ENCODE measurements at regions not wholly inside any gene's neighbourhood (a gene's known extent, or its start where the extent isn't known, plus 50 kb on each side); places are given as distances from the start of the nearest gene placed in this dataset.
A peak's percentile ranks its signal among the peaks of the same experiment; 100 is the strongest.

DNA sequence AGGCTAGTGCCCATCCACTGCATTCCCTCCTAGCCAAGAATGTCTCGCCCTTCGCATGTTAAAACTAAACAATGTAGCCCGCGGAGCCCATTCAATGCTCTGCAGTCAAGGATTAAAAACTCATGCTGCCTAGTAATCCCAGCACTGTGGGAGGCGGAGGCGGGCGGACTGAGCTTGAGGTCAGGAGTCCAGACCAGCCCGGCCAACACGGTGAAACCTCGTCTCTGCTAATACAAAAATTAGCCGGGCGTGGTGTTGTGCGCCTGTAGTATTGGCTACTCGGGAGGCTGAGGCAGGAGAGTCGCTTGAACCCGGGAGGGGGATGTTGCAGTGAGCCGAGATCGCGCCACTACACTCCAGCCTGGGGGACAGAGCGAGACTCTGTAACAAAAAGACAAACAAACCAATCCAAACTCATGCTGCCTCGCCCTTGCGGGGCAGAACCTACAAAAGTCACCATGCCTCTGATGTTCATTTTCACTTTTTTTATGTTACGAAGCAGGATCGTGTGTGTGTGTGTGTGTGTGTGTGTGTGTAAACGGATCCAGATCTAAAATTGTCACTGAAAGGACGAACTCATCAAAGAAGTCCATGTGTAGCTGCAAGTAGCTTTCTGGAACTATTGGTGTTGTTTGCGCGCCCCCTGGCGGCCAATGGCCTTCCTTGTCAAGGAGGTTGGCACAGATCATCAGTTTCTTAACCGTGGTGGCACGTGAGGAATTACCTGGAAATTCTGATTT is 54.8 kb upstream of the SPESP1 start (continued):
- no peak for TF ChIP-seq NR2F6 (IDR thresholded peaks at IDR 0.05)
- no peak for TF ChIP-seq NR2F6 (CRISPR knock-in tag; IDR thresholded peaks at IDR 0.05)
- TF ChIP-seq, protein P1, sequence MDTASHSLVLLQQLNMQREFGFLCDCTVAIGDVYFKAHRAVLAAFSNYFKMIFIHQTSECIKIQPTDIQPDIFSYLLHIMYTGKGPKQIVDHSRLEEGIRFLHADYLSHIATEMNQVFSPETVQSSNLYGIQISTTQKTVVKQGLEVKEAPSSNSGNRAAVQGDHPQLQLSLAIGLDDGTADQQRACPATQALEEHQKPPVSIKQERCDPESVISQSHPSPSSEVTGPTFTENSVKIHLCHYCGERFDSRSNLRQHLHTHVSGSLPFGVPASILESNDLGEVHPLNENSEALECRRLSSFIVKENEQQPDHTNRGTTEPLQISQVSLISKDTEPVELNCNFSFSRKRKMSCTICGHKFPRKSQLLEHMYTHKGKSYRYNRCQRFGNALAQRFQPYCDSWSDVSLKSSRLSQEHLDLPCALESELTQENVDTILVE (CRISPR knock-in tag; IDR thresholded peaks at IDR 0.05): no peak
- no peak for TF ChIP-seq ZNF629 (CRISPR knock-in tag; conservative IDR thresholded peaks at IDR 0.05)
- no peak for TF ChIP-seq ZFP36L1 (CRISPR knock-in tag; IDR thresholded peaks at IDR 0.05)
- TF ChIP-seq, protein P2, sequence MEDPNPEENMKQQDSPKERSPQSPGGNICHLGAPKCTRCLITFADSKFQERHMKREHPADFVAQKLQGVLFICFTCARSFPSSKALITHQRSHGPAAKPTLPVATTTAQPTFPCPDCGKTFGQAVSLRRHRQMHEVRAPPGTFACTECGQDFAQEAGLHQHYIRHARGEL (CRISPR knock-in tag; IDR thresholded peaks at IDR 0.05): no peak
- TF ChIP-seq, protein P3, sequence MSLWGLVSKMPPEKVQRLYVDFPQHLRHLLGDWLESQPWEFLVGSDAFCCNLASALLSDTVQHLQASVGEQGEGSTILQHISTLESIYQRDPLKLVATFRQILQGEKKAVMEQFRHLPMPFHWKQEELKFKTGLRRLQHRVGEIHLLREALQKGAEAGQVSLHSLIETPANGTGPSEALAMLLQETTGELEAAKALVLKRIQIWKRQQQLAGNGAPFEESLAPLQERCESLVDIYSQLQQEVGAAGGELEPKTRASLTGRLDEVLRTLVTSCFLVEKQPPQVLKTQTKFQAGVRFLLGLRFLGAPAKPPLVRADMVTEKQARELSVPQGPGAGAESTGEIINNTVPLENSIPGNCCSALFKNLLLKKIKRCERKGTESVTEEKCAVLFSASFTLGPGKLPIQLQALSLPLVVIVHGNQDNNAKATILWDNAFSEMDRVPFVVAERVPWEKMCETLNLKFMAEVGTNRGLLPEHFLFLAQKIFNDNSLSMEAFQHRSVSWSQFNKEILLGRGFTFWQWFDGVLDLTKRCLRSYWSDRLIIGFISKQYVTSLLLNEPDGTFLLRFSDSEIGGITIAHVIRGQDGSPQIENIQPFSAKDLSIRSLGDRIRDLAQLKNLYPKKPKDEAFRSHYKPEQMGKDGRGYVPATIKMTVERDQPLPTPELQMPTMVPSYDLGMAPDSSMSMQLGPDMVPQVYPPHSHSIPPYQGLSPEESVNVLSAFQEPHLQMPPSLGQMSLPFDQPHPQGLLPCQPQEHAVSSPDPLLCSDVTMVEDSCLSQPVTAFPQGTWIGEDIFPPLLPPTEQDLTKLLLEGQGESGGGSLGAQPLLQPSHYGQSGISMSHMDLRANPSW (CRISPR knock-in tag; IDR thresholded peaks at IDR 0.05; ENCODE audit: borderline replicate concordance): no peak
- no peak for TF ChIP-seq GTF3A (CRISPR knock-in tag; conservative IDR thresholded peaks at IDR 0.05)
- peak; percentile 85 for TF ChIP-seq RAD21 (CRISPR knock-in tag; IDR thresholded peaks at IDR 0.05)
- TF ChIP-seq, protein P4, sequence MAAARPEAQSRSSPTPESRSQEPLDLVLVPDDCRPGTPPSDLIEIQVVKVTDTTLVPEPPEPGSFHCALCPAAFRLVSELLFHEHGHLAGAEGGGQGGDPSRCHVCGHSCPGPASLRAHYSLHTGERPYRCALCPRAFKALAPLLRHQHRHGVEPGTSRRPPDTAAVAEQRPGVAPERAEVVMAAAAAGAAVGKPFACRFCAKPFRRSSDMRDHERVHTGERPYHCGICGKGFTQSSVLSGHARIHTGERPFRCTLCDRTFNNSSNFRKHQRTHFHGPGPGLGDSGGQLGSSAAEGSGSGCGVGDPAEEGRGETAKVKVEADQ (CRISPR knock-in tag; IDR thresholded peaks at IDR 0.05; ENCODE audit: borderline replicate concordance): no peak
- no peak for TF ChIP-seq EED (CRISPR knock-in tag; IDR thresholded peaks at IDR 0.05)
- no peak for TF ChIP-seq RORA (CRISPR knock-in tag; IDR thresholded peaks at IDR 0.05)
- TF ChIP-seq TCF7L2 (IDR thresholded peaks at IDR 0.05; ENCODE audit: low read depth, low read length): no peak
- TF ChIP-seq STAG1 (CRISPR knock-in tag; IDR thresholded peaks at IDR 0.05): peak; percentile 93
- TF ChIP-seq SMC3 (IDR thresholded peaks at IDR 0.05; ENCODE audit: low read length): peak; percentile 93
- no peak for TF ChIP-seq ESRRA (CRISPR knock-in tag; IDR thresholded peaks at IDR 0.05; ENCODE audit: low read depth)
- no peak for TF ChIP-seq ZSCAN31 (CRISPR knock-in tag; IDR thresholded peaks at IDR 0.05; ENCODE audit: low read depth)
- no peak for TF ChIP-seq ZNF552 (CRISPR knock-in tag; IDR thresholded peaks at IDR 0.05; ENCODE audit: borderline replicate concordance)
- TF ChIP-seq MAZ (IDR thresholded peaks at IDR 0.05; ENCODE audit: borderline replicate concordance, low read depth, low read length): no peak
- 0 out of 2 replicates have a peak, but pooled peaks have one; percentile 29 for TF ChIP-seq MAZ (CRISPR knock-in tag; IDR thresholded peaks at IDR 0.05; ENCODE audit: low read depth)
- TF ChIP-seq RAD51 (IDR thresholded peaks at IDR 0.05; ENCODE audit: borderline replicate concordance): no peak
- TF ChIP-seq, protein P5, sequence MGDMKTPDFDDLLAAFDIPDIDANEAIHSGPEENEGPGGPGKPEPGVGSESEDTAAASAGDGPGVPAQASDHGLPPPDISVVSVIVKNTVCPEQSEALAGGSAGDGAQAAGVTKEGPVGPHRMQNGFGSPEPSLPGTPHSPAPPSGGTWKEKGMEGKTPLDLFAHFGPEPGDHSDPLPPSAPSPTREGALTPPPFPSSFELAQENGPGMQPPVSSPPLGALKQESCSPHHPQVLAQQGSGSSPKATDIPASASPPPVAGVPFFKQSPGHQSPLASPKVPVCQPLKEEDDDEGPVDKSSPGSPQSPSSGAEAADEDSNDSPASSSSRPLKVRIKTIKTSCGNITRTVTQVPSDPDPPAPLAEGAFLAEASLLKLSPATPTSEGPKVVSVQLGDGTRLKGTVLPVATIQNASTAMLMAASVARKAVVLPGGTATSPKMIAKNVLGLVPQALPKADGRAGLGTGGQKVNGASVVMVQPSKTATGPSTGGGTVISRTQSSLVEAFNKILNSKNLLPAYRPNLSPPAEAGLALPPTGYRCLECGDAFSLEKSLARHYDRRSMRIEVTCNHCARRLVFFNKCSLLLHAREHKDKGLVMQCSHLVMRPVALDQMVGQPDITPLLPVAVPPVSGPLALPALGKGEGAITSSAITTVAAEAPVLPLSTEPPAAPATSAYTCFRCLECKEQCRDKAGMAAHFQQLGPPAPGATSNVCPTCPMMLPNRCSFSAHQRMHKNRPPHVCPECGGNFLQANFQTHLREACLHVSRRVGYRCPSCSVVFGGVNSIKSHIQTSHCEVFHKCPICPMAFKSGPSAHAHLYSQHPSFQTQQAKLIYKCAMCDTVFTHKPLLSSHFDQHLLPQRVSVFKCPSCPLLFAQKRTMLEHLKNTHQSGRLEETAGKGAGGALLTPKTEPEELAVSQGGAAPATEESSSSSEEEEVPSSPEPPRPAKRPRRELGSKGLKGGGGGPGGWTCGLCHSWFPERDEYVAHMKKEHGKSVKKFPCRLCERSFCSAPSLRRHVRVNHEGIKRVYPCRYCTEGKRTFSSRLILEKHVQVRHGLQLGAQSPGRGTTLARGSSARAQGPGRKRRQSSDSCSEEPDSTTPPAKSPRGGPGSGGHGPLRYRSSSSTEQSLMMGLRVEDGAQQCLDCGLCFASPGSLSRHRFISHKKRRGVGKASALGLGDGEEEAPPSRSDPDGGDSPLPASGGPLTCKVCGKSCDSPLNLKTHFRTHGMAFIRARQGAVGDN (CRISPR knock-in tag; IDR thresholded peaks at IDR 0.05): peak; percentile 43
- no peak for TF ChIP-seq ZNF550 (CRISPR knock-in tag; IDR thresholded peaks at IDR 0.05; ENCODE audit: borderline replicate concordance)
